ENCODE measurements at regions not wholly inside any gene's neighbourhood (a gene's known extent, or its start where the extent isn't known, plus 50 kb on each side); places are given as distances from the start of the nearest gene placed in this dataset.

- ChIA-PET POLR2A (no interaction called here), CTCF (no interaction called here)
- intact Hi-C loops (cut with micrococcal nuclease; ENCODE audit: unreplicated experiment): no loop called here
- no TSS peak for BruUV-seq (replicated peaks)
- H3K4me3 ChIP-seq (ENCODE audit: low read depth, low read length): no peak overlapping the region
- Mint-ChIP-seq H3K4me3 (ENCODE audit: unreplicated experiment) (no peak overlapping the region), H3K36me3 (ENCODE audit: insufficient read depth, unreplicated experiment) (no peaks in the 10 kb centered on the region), H3K27ac (ENCODE audit: unreplicated experiment) (no peak overlapping the region), H3K9me3 (ENCODE audit: unreplicated experiment) (no peaks in the 10 kb centered on the region), H3K4me1 (ENCODE audit: low read depth, unreplicated experiment) (no peaks in the 10 kb centered on the region), H3K27me3 (ENCODE audit: insufficient read depth, unreplicated experiment) (peaks cover 9% of the 10 kb centered on the region)
- no peaks in the 10 kb centered on the region for H3K27me3 ChIP-seq (replicated peaks; ENCODE audit: control insufficient read depth, insufficient read depth, low read length)
- no peaks in the 10 kb centered on the region for H3K36me3 ChIP-seq (ENCODE audit: control insufficient read depth, insufficient read depth, low read length)
- DNase-seq: no peak
- TF ChIP-seq, protein P1, sequence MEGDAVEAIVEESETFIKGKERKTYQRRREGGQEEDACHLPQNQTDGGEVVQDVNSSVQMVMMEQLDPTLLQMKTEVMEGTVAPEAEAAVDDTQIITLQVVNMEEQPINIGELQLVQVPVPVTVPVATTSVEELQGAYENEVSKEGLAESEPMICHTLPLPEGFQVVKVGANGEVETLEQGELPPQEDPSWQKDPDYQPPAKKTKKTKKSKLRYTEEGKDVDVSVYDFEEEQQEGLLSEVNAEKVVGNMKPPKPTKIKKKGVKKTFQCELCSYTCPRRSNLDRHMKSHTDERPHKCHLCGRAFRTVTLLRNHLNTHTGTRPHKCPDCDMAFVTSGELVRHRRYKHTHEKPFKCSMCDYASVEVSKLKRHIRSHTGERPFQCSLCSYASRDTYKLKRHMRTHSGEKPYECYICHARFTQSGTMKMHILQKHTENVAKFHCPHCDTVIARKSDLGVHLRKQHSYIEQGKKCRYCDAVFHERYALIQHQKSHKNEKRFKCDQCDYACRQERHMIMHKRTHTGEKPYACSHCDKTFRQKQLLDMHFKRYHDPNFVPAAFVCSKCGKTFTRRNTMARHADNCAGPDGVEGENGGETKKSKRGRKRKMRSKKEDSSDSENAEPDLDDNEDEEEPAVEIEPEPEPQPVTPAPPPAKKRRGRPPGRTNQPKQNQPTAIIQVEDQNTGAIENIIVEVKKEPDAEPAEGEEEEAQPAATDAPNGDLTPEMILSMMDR (IDR thresholded peaks at IDR 0.05; ENCODE audit: insufficient read depth in 1 of 2, low read depth in 1 of 2, low read length in 1 of 2, severe bottlenecking in 1 of 2, unreplicated experiment in 1 of 2): no peak
- no peaks in the 10 kb centered on the region for H3K9me3 ChIP-seq
- no peaks in the 10 kb centered on the region for H3K4me1 ChIP-seq
Measured at GRCh38 chr5:74156728-74157383, 483.7 kb downstream of the ENC1 start.

GRCh38 chr5:74155501-74155900, 485.0 kb downstream of the ENC1 start:
- intact Hi-C loops (cut with micrococcal nuclease; ENCODE audit: unreplicated experiment): no loop called here
- Histone ChIP-seq H3K27me3 (replicated peaks; ENCODE audit: control insufficient read depth, insufficient read depth, low read length) (no peaks in the 10 kb centered on the region), H3K4me3 (ENCODE audit: low read depth, low read length) (no peak overlapping the region), H3K4me1 (no peaks in the 10 kb centered on the region), H3K9me3 (no peaks in the 10 kb centered on the region), H3K36me3 (ENCODE audit: control insufficient read depth, insufficient read depth, low read length) (no peaks in the 10 kb centered on the region)
- DNase-seq: no peak
- Mint-ChIP-seq H3K4me1 (ENCODE audit: low read depth, unreplicated experiment) (no peaks in the 10 kb centered on the region), H3K27ac (ENCODE audit: unreplicated experiment) (no peak overlapping the region), H3K4me3 (ENCODE audit: unreplicated experiment) (no peak overlapping the region), H3K36me3 (ENCODE audit: insufficient read depth, unreplicated experiment) (no peaks in the 10 kb centered on the region), H3K27me3 (ENCODE audit: insufficient read depth, unreplicated experiment) (peaks cover 9% of the 10 kb centered on the region), H3K9me3 (ENCODE audit: unreplicated experiment) (no peaks in the 10 kb centered on the region)
- no TSS peak for BruUV-seq (replicated peaks)
- TF ChIP-seq, protein P1 (IDR thresholded peaks at IDR 0.05; ENCODE audit: insufficient read depth in 1 of 2, low read depth in 1 of 2, low read length in 1 of 2, severe bottlenecking in 1 of 2, unreplicated experiment in 1 of 2): no peak
- CTCF ChIA-PET: no interaction called here
- POLR2A ChIA-PET: no interaction called here

DNA sequence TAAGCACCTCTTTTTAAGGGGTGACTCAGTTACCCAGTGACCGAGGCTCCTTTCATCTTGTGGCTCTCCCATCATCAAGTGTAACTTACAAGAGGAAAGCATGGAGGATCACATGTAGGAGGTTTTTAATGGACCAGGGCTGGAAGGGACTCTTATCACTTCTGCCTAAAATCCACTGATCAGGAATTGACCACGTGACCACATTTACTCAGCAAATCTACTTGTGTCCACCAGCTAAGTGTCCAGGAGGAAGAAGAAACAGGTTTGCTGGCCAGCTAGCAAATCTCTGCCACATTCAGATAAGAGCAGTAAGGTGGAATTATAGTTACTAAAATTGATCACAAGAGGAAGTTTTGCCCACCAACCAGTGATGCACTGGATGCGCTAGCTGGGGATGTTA, 486.0 kb downstream of the ENC1 start:
- Mint-ChIP-seq H3K4me1 (ENCODE audit: low read depth, unreplicated experiment) (no peaks in the 10 kb centered on the region), H3K36me3 (ENCODE audit: insufficient read depth, unreplicated experiment) (no peaks in the 10 kb centered on the region), H3K4me3 (ENCODE audit: unreplicated experiment) (no peak overlapping the region), H3K27ac (ENCODE audit: unreplicated experiment) (no peak overlapping the region), H3K27me3 (ENCODE audit: insufficient read depth, unreplicated experiment) (peaks cover 9% of the 10 kb centered on the region), H3K9me3 (ENCODE audit: unreplicated experiment) (no peaks in the 10 kb centered on the region)
- no peaks in the 10 kb centered on the region for H3K27me3 ChIP-seq (replicated peaks; ENCODE audit: control insufficient read depth, insufficient read depth, low read length)
- no peaks in the 10 kb centered on the region for H3K9me3 ChIP-seq
- BruUV-seq (replicated peaks): no TSS peak
- DNase-seq: no peak
- no peak overlapping the region for H3K4me3 ChIP-seq (ENCODE audit: low read depth, low read length)
- ChIA-PET CTCF (no interaction called here), POLR2A (no interaction called here)
- H3K36me3 ChIP-seq (ENCODE audit: control insufficient read depth, insufficient read depth, low read length): no peaks in the 10 kb centered on the region
- H3K4me1 ChIP-seq: no peaks in the 10 kb centered on the region
- intact Hi-C loops (cut with micrococcal nuclease; ENCODE audit: unreplicated experiment): no loop called here
- TF ChIP-seq, protein P1 (IDR thresholded peaks at IDR 0.05; ENCODE audit: insufficient read depth in 1 of 2, low read depth in 1 of 2, low read length in 1 of 2, severe bottlenecking in 1 of 2, unreplicated experiment in 1 of 2): no peak
